ENCODE measurements at regions not wholly inside any gene's neighbourhood (a gene's known extent, or its start where the extent isn't known, plus 50 kb on each side); places are given as distances from the start of the nearest gene placed in this dataset.
"Not testable (repeated sequence)": the region's sequence is repeated elsewhere in the genome, so short reads cannot be mapped to it uniquely, and the experiment has no call there.

DNA sequence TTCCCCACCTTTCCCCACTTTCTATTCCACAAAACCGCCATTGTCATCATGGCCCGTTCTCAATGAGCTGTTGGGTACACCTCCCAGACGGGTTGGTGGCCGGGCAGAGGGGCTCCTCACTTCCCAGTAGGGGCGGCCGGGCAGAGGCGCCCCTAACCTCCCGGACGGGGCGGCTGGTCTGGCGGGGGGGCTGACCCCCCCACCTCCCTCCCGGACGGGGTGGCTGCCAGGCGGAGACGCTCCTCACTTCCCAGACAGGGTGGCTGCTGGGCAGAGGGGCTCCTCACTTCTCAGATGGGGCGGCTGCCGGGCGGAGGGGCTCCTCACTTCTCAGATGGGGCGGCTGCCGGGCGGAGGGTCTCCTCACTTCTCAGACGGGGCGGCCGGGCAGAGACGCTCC lies 299.7 kb downstream of the FLRT2 start:
- POLR2A ChIA-PET, CTCF ChIA-PET: not testable (repeated sequence)

DNA sequence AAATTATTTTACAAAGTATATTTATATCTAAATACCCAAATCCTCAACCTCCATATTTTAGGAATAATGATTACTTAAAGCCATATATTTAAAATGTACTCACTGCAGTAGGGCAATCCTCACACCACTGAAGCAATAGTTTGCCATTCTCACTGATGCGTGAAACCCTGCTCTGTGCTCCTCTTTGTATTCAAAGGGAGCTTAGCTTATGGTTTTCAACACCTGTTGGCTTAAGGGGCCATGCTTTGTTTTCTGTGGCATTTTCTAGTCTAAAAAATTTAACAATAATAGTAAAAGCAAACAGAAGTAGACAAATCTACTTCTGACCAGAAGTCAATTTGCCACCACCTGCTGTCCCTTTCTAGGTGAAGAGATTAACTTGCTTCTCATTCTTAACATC lies 294.6 kb downstream of the FLRT2 start:
- CTCF ChIA-PET: no interaction called here
- POLR2A ChIA-PET: no interaction called here

DNA sequence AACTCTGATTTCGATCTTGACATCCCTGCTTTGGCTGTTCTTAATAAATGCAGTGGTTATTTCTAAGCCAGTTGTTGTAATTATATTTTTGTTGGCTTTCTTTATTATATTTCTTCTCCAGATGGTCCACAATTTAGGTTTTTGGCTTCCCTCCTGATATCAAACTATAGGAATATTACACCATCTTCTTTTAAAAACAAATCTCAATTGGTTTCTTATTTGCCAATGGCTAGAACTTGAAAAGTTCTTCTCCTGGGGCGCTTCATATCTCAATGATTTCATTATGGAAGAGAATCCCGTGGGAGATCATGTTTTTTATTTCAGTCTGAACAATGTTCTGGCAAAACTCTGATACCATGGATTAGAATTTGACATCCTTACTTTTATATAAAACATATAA lies 292.3 kb downstream of the FLRT2 start:
- POLR2A ChIA-PET: no interaction called here
- CTCF ChIA-PET: no interaction called here

DNA sequence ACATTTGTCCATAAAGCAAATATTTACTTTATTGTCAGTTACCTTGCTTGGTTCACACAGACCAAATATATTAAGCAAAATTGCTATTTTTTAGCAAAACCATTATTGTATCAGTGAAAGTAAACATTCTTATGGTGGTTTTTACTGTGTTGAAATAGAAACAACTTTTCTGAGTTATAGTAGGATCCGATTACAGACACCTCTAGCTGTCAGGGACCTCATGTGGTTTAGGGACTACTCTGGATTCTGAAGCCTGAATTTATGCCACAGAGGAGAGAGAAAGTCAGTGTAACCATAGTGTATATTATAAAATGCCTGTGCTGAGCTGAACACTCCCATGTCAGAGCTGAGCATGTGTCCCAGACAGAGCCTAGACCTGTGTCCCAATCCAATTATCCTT lies 287.5 kb downstream of the FLRT2 start:
- ChIA-PET CTCF (no interaction called here), POLR2A (no interaction called here)

DNA sequence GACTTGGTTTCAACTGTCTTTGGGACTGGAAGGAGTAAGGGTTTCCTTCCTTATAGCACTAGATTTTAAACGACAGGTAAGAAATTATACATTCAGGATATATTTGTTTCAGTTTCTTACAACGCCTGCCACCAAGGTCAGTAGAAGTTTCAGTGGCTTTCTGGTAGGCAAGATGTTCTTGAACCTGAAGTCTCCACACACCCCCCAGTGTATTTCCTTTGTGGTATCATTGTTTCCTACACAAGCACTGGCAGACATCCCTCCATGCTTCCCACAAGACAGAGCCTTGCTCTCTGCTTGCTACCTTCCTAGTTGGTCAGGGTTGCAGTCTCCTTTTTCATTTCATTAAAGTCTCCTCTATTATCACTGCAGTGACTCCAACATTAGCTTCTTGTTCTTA lies 283.1 kb downstream of the FLRT2 start:
- CTCF ChIA-PET: no interaction called here

DNA sequence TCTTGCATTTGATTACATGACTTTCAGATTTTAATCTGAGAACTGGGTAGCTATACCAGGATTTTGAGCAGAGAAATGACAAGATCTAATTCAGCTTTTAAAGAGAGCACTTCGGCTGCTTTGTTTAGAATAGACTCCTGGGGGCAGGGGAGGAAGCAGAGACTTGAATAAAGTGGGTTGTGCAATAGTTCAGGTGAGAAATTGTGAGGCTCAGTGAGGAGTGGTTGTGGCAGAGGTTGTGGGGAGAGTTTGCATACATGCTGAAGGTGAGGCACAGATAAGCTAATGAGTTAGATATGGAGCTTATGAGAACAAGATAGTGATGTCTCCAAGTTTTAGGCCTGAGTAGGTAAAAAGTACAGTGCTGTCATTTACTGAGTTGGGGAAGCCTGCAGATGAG lies 281.4 kb downstream of the FLRT2 start:
- CTCF ChIA-PET: no interaction called here
- POLR2A ChIA-PET: no interaction called here

More for the DNA sequence above, 283.1 kb downstream of the FLRT2 start:
- POLR2A ChIA-PET: no interaction called here

DNA sequence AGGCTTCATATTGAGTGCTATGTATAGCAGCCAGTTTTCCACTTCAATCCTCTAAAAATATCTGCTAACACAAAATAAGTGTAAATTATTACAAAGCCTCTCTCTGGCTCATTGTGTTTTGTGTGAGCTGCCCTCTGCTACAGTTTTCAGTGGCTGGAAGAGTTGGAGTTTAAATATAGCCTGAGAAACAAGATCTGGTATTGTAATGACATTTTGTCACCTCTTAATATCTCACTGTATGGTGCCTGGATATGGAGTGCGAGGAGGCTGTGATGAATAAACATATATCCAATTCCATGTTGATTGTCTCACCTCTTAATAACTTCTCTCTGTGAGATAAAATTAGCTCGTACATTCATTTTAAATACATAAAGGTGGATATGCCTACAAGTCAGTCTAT lies 269.7 kb downstream of the FLRT2 start:
- CTCF ChIA-PET: no interaction called here

DNA sequence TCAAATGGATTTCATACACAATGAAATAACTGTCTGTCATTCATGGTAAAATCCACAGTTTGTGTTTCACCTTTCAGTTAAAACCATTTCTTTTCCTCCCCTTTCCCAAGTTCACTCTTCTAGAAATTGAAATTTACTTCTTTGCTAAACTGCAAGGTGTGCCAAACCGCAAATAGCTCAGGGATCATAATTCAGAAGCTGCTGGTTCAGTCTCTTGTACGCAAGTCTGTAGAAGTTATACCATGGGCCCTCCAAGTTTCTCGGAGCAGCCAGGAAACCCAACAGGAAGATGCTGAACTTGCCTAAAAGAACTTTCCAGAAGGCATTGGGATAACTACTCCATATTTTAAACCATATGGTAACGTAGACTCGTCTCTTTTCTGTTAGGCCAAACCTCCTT lies 268.9 kb downstream of the FLRT2 start:
- ChIA-PET CTCF (no interaction called here), POLR2A (no interaction called here)

More for the DNA sequence above, 269.7 kb downstream of the FLRT2 start:
- POLR2A ChIA-PET: no interaction called here

DNA sequence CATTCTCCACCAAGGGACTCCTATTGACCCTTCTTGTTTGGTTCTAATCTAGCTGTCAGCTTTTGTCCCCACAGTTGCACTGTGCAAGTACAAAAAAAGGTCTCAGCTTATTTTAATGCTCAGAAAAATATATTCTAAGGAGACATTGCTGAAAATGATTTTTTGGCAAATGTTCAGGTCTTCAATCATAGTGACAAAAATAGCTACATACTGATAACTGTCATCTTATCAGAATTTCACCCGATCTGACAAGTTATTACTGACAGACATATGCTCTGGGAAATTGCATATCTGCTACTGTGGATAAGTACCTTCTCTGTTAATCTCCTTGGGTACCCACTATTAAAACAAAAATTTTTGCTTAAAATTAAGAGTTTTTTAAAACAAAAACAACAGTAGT lies 263.6 kb downstream of the FLRT2 start:
- CTCF ChIA-PET: no interaction called here
- POLR2A ChIA-PET: no interaction called here

DNA sequence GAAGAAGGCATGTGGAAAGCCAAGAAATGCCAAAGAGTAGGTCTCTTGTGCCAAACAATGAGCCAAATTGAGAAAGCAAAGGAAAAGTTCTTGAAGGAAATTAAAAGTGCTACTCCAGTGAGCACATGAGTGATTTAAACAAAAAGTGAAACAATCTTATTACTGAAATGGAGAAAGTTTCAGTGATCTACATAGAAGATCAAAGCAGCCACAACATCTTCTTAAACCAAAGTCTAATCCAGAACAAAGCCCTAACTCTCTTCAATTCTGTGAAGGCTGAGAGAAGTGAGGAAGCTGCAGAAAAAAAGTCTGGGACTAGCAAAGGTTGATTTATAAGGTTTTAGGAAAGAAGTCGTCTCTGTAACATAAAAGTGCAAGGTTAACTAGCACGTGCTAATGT lies 259.6 kb downstream of the FLRT2 start:
- POLR2A ChIA-PET: no interaction called here
- CTCF ChIA-PET: no interaction called here

DNA sequence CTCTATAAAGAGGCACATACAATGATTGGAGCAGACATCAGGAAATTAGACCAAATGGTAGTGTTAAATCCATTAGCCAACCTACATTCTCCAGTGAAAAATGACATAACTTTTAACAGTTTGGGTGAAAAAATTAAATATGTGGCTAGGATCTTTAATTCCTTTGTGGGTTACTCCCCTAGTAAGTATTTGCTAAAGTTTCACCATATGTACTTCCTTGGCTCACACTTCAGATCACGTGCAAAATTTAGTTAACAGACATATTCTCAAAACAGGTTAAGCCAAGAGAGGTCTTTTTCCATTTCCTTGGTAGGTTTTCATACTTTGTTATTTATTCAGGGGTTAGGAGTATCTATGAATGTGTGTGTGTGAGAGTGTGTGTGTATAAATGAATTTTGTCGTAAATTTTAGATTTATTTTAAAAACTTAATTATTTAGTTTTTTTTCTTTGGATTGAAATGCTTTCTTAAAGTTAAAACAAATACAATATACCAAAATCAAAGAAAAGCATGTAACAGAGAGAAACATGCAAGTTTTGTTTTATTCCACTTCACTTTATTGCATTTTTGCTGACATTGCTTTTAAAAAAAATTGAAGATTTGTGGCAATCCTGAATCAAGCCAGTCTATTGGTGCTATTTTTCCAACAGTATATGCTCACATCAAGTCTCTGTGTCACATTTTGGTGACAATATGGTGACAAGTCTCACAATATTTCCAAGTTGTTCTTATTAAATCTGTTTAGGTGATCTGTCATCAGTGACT lies 258.7 kb downstream of the FLRT2 start:
- CTCF ChIA-PET: no interaction called here
- POLR2A ChIA-PET: no interaction called here

DNA sequence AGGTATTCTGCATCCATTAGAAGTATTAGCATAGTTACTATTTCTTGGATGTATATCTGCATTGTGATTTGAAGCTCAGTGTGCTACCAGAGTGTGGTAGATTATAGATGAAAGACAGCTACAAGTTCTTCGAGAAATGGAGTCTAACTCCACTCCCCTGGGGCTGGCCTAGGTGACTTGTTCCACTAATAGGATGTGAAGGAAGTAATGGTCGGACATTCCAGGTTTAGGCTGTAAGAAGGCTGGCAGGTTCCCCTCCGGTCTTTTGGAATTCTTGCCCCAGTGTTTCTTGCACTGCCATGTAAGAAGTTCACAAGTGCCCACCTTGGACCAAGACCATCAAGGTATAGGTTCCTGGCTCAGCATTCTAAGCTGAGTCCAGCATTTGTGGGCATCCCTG lies 236.4 kb downstream of the FLRT2 start:
- ChIA-PET POLR2A (no interaction called here), CTCF (no interaction called here)

DNA sequence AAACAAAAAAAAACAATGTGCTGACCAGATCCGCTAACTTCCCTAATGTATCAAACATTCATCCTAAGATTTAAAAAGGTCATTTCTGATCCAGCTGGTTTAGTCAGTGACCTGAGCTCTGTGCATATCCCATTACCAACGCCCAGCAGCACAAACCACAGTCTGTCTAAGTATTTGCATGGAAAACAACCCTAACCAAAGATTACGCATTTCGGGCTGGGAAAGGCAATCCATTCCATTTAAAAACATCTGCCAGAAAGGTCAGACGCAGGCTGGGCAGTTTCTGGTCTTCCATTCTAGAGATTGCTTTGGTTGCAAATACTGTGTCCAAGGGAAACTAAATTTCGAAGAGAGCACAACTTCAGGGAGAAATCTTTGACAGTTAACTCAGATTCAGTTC lies 234.9 kb downstream of the FLRT2 start:
- CTCF ChIA-PET: no interaction called here
- POLR2A ChIA-PET: no interaction called here

DNA sequence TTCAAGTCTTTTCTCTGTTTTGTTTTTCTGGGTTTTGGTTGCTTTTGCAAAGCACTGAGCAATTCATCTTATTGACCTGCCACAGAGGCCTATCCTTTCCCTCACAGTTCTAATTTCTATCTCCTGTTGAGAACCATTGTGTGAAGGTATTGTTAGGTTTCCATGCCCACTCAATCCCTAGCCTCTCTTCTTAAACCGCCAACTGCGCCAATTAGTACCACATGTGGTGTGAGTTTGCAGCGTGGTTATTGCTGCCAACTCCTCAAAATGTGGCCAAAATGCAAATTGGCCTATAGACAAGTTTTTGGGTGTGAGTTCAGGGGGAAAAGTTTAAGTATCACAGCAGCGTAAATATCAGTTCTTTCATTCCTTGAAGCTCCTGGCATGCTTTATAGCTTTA lies 232.6 kb downstream of the FLRT2 start:
- ChIA-PET POLR2A (no interaction called here), CTCF (no interaction called here)

DNA sequence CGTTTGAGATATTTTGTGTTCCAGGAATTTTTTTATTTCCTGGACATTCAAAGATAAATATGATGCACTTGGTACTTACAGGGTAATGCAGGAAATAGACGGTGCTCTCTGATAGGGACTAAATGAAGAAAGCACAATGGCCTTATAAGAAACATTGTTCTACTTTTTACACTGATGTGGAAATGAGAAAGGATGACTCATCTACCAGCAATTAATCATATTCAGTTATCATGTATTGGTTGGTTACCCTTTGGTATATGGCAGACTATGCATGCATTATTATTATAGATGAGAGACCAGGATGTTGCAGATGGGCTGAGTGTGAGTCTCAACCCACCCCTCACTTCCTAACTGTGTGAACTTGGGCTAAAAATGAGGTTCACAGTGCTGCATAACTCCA lies 222.2 kb downstream of the FLRT2 start:
- POLR2A ChIA-PET: no interaction called here
- CTCF ChIA-PET: no interaction called here

DNA sequence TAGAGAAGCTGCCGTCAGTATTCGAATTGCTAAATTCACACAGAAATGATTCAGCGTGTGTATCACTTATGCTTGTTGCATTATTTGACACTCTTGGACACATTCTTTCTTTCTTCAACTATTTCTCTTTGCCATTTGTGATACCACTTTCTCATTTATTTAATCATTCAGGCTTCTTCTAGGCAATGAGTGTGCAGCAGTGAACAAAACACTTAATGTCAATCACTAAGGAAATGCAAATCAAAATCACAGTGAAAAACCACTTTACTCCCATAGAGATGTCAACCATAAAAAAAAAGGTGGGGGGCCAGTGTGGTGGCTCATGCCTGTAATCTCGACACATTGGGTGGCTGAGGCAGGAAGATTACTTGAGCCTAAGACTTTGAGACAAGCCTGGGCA lies 214.6 kb downstream of the FLRT2 start:
- POLR2A ChIA-PET: no interaction called here
- CTCF ChIA-PET: no interaction called here

DNA sequence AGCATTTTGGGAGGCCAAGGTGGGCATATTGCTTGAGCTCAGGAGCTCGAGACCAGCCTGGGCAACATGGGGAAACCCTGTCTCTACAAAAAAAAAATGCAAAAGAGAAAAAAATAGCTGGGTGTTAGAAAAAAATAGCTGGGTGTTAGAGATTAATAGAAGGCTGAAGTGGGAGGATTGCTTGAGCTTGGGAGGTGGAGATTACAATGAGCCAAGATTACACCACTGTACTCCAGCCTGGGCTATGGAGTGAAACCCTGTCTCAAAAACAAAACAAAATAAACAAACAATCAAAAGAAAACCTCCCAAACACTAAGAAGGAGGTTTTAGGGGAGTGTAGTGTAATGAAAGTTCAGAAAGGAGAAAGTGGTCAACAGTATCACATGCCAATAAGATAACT lies 202.1 kb downstream of the FLRT2 start:
- ChIA-PET CTCF (no interaction called here), POLR2A (no interaction called here)

DNA sequence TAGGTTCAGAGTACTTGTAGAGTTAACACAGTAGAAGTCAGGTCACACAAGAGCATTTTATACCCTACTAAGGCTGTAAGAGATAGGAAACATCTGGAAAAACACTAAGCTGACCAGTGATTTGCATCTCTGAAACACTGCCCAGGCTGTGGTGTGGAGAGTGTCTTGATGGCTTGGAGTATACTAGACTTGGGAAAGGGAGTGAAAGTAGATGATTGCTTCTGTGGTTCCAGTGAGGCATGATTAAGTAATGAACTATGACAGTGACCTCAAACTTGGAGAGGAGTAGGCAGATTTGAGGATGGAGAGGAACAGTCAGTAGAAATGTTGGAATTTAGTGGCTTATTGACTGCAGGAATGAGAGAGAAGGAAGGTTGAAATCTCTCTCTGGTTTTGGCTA lies 201.2 kb downstream of the FLRT2 start:
- ChIA-PET POLR2A (no interaction called here), CTCF (no interaction called here)

DNA sequence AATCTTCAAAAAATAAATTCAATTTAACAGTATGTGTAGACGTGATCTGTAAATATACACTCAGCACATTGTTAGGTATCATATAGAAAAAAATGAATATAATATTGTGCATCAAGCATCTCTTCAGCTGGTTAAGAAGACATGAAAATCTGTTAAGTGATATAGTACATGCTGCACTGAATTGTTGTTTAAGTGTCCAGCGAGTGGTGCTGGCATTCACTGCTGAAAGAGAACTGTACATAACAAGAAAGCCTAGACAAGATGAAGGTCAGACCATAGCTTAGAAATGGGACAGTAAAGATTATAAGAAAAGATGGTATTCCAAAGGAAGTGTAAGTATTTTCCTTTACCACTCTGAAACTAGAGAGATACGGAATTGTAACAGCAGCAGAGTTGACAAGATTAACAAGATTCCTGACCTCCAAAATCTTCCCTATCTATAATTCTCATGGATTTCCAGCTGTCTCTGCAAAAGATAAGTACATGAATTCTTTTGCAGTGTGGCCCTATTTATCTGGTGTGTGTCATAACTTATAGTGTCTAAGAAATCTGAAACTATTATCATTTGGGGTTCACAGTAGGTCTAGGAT lies 198.6 kb downstream of the FLRT2 start:
- ChIA-PET POLR2A (interaction anchor here (0.5 kb wide), 1 partner anchor 16 kb away, joined by 5 read pairs; no protein-coding TSS in a partner anchor), CTCF (no interaction called here)

DNA sequence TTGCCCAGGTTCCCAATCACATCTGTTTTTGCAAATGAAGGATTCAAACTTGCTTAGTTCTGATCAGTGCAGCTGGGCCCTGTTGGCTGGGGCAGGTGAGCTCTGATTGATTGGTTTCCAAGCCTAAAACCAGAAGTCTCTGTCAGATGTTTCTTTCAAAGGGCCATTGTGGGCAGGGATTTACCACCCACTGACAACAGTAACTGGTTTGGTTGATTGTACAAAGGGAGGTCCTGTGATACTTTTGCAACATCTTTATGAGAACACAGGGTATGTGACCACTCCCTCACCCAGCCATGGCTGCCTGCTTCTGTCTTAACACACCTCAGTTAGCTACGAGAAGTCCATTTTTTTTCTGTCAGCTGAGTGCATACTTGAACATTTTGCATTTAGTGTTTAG lies 184.1 kb downstream of the FLRT2 start:
- POLR2A ChIA-PET: no interaction called here

DNA sequence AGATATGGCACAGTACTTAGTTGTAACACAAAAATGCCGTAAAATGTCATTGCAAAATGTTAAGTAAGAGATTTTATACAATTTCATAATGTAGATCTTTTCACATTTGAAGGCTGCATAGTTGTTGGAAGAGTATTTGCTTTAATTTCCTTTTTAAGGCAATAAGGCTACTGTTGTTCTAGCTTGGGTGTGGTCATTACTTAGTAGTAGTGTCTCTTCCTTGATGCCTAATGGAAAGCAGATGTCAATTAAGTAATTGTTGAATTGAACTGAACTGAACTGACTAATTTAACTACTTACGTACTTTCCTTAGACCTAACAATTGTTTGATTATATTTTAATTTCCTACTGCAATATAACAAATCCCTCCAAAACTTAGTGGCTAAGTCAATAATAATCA lies 181.7 kb downstream of the FLRT2 start:
- ChIA-PET POLR2A (interaction anchor here (1.1 kb wide), 1 partner anchor 17 kb away, joined by 5 read pairs; no protein-coding TSS in a partner anchor), CTCF (no interaction called here)

More for the DNA sequence above, 184.1 kb downstream of the FLRT2 start:
- CTCF ChIA-PET: no interaction called here
